Ishikawa (cell line): ENCODE measurements at regions not wholly inside any gene's neighbourhood (a gene's known extent, or its start where the extent isn't known, plus 50 kb on each side); places are given as distances from the start of the nearest gene placed in this dataset.

ENCODE experiments used
- CEBPB ChIP-seq: IDR thresholded peaks from 2 replicates; pipeline ENCODE4 v1.6.1; 2012
- CREB1 ChIP-seq: IDR thresholded peaks from 2 replicates; pipeline ENCODE4 v1.6.1; 2012; ENCODE audit warnings: low read depth
- EGR1 ChIP-seq: IDR thresholded peaks from 2 replicates; pipeline ENCODE4 v1.6.1; 2012
- EP300 ChIP-seq: IDR thresholded peaks from 2 replicates; pipeline ENCODE4 v1.6.1; 2012; ENCODE audit warnings: borderline replicate concordance
- FOXM1 ChIP-seq: IDR thresholded peaks from 2 replicates; pipeline ENCODE4 v1.6.1; 2012; ENCODE audit warnings: low read depth, borderline replicate concordance
- MAX ChIP-seq: IDR thresholded peaks from 2 replicates; pipeline ENCODE4 v1.6.1; 2012
- NFIC ChIP-seq: IDR thresholded peaks from 2 replicates; pipeline ENCODE4 v1.6.1; 2012
- REST ChIP-seq: IDR thresholded peaks from 2 replicates; pipeline ENCODE4 v1.6.1; 2012; ENCODE audit warnings: low read depth, mild to moderate bottlenecking
- TAF1 ChIP-seq: IDR thresholded peaks from 2 replicates; pipeline ENCODE4 v1.6.1; 2012; ENCODE audit warnings: low read depth, mild to moderate bottlenecking
- USF1 ChIP-seq: IDR thresholded peaks from 2 replicates; pipeline ENCODE4 v1.6.1; 2012

GRCh38 chr1:221165839-221166500 is 286.7 kb downstream of the HLX start:
- TF ChIP-seq FOXM1 (no peak), EP300 (no peak), CREB1 (no peak), MAX (no peak), REST (no peak), EGR1 (no peak), USF1 (no peak), CEBPB (no peak), TAF1 (no peak), NFIC (no peak)
